HEK293 (cell line): ENCODE measurements at regions not wholly inside any gene's neighbourhood (a gene's known extent, or its start where the extent isn't known, plus 50 kb on each side); places are given as distances from the start of the nearest gene placed in this dataset.

Experiments
- GLI2 ChIP-seq: fragments of 450-650 bp; formaldehyde crosslinking; IDR thresholded peaks from 2 replicates; pipeline ENCODE4; 2017; ENCODE audit warnings: missing biosample characterization, missing genetic modification characterization, low read depth, borderline replicate concordance
- KLF1 ChIP-seq: fragments of 450-650 bp; formaldehyde crosslinking; IDR thresholded peaks from 2 replicates; pipeline ENCODE4 v1.5.1; 2016; ENCODE audit warnings: missing biosample characterization, missing genetic modification characterization
- KLF16 ChIP-seq: fragments of 450-650 bp; formaldehyde crosslinking; IDR thresholded peaks from 2 replicates; pipeline ENCODE4 v1.5.1; 2017; ENCODE audit warnings: missing biosample characterization, missing genetic modification characterization
- ZBTB11 ChIP-seq: fragments of 450-650 bp; formaldehyde crosslinking; conservative IDR thresholded peaks from 2 replicates; pipeline ENCODE4 v1.5.1; 2016; ENCODE audit warnings: low read depth, missing biosample characterization, missing genetic modification characterization
- ZBTB17 ChIP-seq: fragments of 450-650 bp; formaldehyde crosslinking; IDR thresholded peaks from 2 replicates; pipeline ENCODE4 v1.5.1; 2016; ENCODE audit warnings: missing biosample characterization, missing genetic modification characterization
- ZNF146 ChIP-seq: fragments of 450-650 bp; formaldehyde crosslinking; IDR thresholded peaks from 2 replicates; pipeline ENCODE4 v1.5.1; 2016; ENCODE audit warnings: missing biosample characterization, missing genetic modification characterization
- ZNF169 ChIP-seq: fragments of 450-650 bp; formaldehyde crosslinking; IDR thresholded peaks from 2 replicates; pipeline ENCODE4 v1.5.1; 2016; ENCODE audit warnings: missing biosample characterization, missing genetic modification characterization
- ZNF202 ChIP-seq: fragments of 450-650 bp; formaldehyde crosslinking; IDR thresholded peaks from 2 replicates; pipeline ENCODE4 v1.5.1; 2016; ENCODE audit warnings: missing biosample characterization, missing genetic modification characterization, borderline replicate concordance
- ZNF302 ChIP-seq: fragments of 450-650 bp; formaldehyde crosslinking; IDR thresholded peaks from 2 replicates; pipeline ENCODE4 v1.5.1; 2016; ENCODE audit warnings: missing biosample characterization, missing genetic modification characterization, low read depth
- ZNF366 ChIP-seq: fragments of 450-650 bp; formaldehyde crosslinking; conservative IDR thresholded peaks from 2 replicates; pipeline ENCODE4 v1.5.1; 2016; ENCODE audit warnings: missing biosample characterization, missing genetic modification characterization
- ZNF433 ChIP-seq: fragments of 450-650 bp; formaldehyde crosslinking; IDR thresholded peaks from 2 replicates; pipeline ENCODE4 v1.5.1; 2016; ENCODE audit warnings: missing biosample characterization, missing genetic modification characterization, low read depth
- ZNF585B ChIP-seq: fragments of 450-650 bp; formaldehyde crosslinking; IDR thresholded peaks from 2 replicates; pipeline ENCODE4 v1.5.1; 2016; ENCODE audit warnings: missing biosample characterization, missing genetic modification characterization
- ZNF670 ChIP-seq: fragments of 450-650 bp; formaldehyde crosslinking; IDR thresholded peaks from 2 replicates; pipeline ENCODE4 v1.5.1; 2016; ENCODE audit warnings: missing biosample characterization, missing genetic modification characterization, low read depth
- ZNF701 ChIP-seq: fragments of 450-650 bp; formaldehyde crosslinking; IDR thresholded peaks from 2 replicates; pipeline ENCODE4 v1.5.1; 2016; ENCODE audit warnings: missing biosample characterization, missing genetic modification characterization
- ZXDB ChIP-seq: fragments of 450-650 bp; formaldehyde crosslinking; IDR thresholded peaks from 2 replicates; pipeline ENCODE4 v1.5.1; 2016; ENCODE audit warnings: missing biosample characterization, missing genetic modification characterization
- TF ChIP-seq, protein P1 (sequence below): fragments of 450-650 bp; formaldehyde crosslinking; IDR thresholded peaks from 2 replicates; pipeline ENCODE4 v1.5.1; 2016; ENCODE audit warnings: missing biosample characterization, missing genetic modification characterization
- TF ChIP-seq, protein P2 (sequence below): fragments of 450-650 bp; IDR thresholded peaks from 2 replicates; pipeline ENCODE4 v1.5.1; 2018; ENCODE audit warnings: missing biosample characterization, mild to moderate bottlenecking, missing genetic modification characterization
- TF ChIP-seq, protein P3 (sequence below): fragments of 450-650 bp; formaldehyde crosslinking; IDR thresholded peaks from 2 replicates; pipeline ENCODE4 v1.5.1; 2016; ENCODE audit warnings: missing biosample characterization, missing genetic modification characterization, borderline replicate concordance
- TF ChIP-seq, protein P4 (sequence below): fragments of 450-650 bp; formaldehyde crosslinking; IDR thresholded peaks from 2 replicates; pipeline ENCODE4; 2016; ENCODE audit warnings: missing biosample characterization, missing genetic modification characterization
- TF ChIP-seq, protein P5 (sequence below): fragments of 450-650 bp; formaldehyde crosslinking; IDR thresholded peaks from 2 replicates; pipeline ENCODE4 v1.5.1; 2016; ENCODE audit warnings: missing biosample characterization, missing genetic modification characterization, low read depth
- TF ChIP-seq, protein P6 (sequence below): fragments of 450-650 bp; formaldehyde crosslinking; IDR thresholded peaks from 2 replicates; pipeline ENCODE4 v1.5.1; 2016; ENCODE audit warnings: missing biosample characterization, missing genetic modification characterization

GRCh38 chr17:79478051-79478461, 132.8 kb downstream of the RBFOX3 start (continued):
- TF ChIP-seq KLF1 (tag by site-specific recombination) (peak; percentile 79), ZNF585B (tag by site-specific recombination) (no peak), ZNF169 (tag by site-specific recombination) (no peak), ZNF670 (no peak), KLF16 (tag by site-specific recombination) (no peak), ZBTB11 (tag by site-specific recombination) (no peak), ZNF701 (tag by site-specific recombination) (no peak), ZNF433 (tag by site-specific recombination) (no peak), GLI2 (tag by site-specific recombination) (no peak), ZXDB (no peak), ZNF202 (tag by site-specific recombination) (no peak), ZNF366 (tag by site-specific recombination) (no peak), ZNF302 (tag by site-specific recombination) (no peak), ZBTB17 (tag by site-specific recombination) (no peak), ZNF146 (tag by site-specific recombination) (no peak)
- TF ChIP-seq, protein P1, sequence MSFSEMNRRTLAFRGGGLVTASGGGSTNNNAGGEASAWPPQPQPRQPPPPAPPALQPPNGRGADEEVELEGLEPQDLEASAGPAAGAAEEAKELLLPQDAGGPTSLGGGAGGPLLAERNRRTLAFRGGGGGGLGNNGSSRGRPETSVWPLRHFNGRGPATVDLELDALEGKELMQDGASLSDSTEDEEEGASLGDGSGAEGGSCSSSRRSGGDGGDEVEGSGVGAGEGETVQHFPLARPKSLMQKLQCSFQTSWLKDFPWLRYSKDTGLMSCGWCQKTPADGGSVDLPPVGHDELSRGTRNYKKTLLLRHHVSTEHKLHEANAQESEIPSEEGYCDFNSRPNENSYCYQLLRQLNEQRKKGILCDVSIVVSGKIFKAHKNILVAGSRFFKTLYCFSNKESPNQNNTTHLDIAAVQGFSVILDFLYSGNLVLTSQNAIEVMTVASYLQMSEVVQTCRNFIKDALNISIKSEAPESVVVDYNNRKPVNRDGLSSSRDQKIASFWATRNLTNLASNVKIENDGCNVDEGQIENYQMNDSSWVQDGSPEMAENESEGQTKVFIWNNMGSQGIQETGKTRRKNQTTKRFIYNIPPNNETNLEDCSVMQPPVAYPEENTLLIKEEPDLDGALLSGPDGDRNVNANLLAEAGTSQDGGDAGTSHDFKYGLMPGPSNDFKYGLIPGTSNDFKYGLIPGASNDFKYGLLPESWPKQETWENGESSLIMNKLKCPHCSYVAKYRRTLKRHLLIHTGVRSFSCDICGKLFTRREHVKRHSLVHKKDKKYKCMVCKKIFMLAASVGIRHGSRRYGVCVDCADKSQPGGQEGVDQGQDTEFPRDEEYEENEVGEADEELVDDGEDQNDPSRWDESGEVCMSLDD (tag by site-specific recombination): no peak
- TF ChIP-seq, protein P2, sequence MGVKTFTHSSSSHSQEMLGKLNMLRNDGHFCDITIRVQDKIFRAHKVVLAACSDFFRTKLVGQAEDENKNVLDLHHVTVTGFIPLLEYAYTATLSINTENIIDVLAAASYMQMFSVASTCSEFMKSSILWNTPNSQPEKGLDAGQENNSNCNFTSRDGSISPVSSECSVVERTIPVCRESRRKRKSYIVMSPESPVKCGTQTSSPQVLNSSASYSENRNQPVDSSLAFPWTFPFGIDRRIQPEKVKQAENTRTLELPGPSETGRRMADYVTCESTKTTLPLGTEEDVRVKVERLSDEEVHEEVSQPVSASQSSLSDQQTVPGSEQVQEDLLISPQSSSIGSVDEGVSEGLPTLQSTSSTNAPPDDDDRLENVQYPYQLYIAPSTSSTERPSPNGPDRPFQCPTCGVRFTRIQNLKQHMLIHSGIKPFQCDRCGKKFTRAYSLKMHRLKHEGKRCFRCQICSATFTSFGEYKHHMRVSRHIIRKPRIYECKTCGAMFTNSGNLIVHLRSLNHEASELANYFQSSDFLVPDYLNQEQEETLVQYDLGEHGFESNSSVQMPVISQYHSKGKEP (tag by site-specific recombination): no peak
- TF ChIP-seq, protein P3, sequence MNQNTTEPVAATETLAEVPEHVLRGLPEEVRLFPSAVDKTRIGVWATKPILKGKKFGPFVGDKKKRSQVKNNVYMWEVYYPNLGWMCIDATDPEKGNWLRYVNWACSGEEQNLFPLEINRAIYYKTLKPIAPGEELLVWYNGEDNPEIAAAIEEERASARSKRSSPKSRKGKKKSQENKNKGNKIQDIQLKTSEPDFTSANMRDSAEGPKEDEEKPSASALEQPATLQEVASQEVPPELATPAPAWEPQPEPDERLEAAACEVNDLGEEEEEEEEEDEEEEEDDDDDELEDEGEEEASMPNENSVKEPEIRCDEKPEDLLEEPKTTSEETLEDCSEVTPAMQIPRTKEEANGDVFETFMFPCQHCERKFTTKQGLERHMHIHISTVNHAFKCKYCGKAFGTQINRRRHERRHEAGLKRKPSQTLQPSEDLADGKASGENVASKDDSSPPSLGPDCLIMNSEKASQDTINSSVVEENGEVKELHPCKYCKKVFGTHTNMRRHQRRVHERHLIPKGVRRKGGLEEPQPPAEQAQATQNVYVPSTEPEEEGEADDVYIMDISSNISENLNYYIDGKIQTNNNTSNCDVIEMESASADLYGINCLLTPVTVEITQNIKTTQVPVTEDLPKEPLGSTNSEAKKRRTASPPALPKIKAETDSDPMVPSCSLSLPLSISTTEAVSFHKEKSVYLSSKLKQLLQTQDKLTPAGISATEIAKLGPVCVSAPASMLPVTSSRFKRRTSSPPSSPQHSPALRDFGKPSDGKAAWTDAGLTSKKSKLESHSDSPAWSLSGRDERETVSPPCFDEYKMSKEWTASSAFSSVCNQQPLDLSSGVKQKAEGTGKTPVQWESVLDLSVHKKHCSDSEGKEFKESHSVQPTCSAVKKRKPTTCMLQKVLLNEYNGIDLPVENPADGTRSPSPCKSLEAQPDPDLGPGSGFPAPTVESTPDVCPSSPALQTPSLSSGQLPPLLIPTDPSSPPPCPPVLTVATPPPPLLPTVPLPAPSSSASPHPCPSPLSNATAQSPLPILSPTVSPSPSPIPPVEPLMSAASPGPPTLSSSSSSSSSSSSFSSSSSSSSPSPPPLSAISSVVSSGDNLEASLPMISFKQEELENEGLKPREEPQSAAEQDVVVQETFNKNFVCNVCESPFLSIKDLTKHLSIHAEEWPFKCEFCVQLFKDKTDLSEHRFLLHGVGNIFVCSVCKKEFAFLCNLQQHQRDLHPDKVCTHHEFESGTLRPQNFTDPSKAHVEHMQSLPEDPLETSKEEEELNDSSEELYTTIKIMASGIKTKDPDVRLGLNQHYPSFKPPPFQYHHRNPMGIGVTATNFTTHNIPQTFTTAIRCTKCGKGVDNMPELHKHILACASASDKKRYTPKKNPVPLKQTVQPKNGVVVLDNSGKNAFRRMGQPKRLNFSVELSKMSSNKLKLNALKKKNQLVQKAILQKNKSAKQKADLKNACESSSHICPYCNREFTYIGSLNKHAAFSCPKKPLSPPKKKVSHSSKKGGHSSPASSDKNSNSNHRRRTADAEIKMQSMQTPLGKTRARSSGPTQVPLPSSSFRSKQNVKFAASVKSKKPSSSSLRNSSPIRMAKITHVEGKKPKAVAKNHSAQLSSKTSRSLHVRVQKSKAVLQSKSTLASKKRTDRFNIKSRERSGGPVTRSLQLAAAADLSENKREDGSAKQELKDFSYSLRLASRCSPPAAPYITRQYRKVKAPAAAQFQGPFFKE (tag by site-specific recombination): no peak
- TF ChIP-seq, protein P4, sequence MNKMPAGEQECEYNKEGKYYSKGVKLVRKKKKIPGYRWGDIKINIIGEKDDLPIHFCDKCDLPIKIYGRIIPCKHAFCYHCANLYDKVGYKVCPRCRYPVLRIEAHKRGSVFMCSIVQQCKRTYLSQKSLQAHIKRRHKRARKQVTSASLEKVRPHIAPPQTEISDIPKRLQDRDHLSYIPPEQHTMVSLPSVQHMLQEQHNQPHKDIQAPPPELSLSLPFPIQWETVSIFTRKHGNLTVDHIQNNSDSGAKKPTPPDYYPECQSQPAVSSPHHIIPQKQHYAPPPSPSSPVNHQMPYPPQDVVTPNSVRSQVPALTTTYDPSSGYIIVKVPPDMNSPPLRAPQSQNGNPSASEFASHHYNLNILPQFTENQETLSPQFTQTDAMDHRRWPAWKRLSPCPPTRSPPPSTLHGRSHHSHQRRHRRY (tag by site-specific recombination): no peak
- TF ChIP-seq, protein P5, sequence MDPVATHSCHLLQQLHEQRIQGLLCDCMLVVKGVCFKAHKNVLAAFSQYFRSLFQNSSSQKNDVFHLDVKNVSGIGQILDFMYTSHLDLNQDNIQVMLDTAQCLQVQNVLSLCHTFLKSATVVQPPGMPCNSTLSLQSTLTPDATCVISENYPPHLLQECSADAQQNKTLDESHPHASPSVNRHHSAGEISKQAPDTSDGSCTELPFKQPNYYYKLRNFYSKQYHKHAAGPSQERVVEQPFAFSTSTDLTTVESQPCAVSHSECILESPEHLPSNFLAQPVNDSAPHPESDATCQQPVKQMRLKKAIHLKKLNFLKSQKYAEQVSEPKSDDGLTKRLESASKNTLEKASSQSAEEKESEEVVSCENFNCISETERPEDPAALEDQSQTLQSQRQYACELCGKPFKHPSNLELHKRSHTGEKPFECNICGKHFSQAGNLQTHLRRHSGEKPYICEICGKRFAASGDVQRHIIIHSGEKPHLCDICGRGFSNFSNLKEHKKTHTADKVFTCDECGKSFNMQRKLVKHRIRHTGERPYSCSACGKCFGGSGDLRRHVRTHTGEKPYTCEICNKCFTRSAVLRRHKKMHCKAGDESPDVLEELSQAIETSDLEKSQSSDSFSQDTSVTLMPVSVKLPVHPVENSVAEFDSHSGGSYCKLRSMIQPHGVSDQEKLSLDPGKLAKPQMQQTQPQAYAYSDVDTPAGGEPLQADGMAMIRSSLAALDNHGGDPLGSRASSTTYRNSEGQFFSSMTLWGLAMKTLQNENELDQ: no peak
- TF ChIP-seq, protein P6, sequence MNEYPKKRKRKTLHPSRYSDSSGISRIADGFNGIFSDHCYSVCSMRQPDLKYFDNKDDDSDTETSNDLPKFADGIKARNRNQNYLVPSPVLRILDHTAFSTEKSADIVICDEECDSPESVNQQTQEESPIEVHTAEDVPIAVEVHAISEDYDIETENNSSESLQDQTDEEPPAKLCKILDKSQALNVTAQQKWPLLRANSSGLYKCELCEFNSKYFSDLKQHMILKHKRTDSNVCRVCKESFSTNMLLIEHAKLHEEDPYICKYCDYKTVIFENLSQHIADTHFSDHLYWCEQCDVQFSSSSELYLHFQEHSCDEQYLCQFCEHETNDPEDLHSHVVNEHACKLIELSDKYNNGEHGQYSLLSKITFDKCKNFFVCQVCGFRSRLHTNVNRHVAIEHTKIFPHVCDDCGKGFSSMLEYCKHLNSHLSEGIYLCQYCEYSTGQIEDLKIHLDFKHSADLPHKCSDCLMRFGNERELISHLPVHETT: no peak
